Pancreas (tissue), 10 donors: ENCODE measurements at regions not wholly inside any gene's neighbourhood (a gene's known extent, or its start where the extent isn't known, plus 50 kb on each side); places are given as distances from the start of the nearest gene placed in this dataset.

Source experiments
- ATAC-seq, 4 donors: fragments of 200-7000 bp; cut with Tn5 transposase; one replicate each; pipeline versions ENCODE4 v1.8.0 to v1.9.1; 2020; ENCODE audit warnings: mild to moderate bottlenecking in 4 of 4, moderate library complexity in 4 of 4
- DNase-seq, 6 donors: peaks; one replicate each; pipeline ENCODE4 v3.0.0-alpha.2; 2020
- FAIRE-seq: peaks from 2 replicates; lab custom pipeline; 2012; peaks lifted over from hg19 to GRCh38; lab: Jason Lieb, UNC
- H3K27ac ChIP-seq, 4 donors: fragments of 200-600 bp; sonication (generic); 1 replicate in 3 of 4; 2 replicates in 1 of 4; pipeline versions ENCODE4 v1.5.0 to v1.8.0; 2020
- H3K27me3 ChIP-seq, 4 donors: fragments of 200-600 bp; one replicate each; pipeline ENCODE4 v1.8.0; 2021
- H3K36me3 ChIP-seq, 3 donors: fragments of 200-600 bp; sonication (generic) in 1 of 3; one replicate each; pipeline versions ENCODE4 v1.5.0 to v1.8.0; 2020 to 2021
- H3K4me1 ChIP-seq, 3 donors: fragments of 200-600 bp; one replicate each; pipeline ENCODE4 v1.8.0; 2021
- H3K4me3 ChIP-seq, 4 donors: fragments of 200-600 bp; sonication (generic) in 2 of 4; one replicate each; pipeline versions ENCODE4 v1.5.0 to v1.8.0; 2020 to 2021
- H3K9me3 ChIP-seq, 4 donors: fragments of 200-600 bp; one replicate each; pipeline ENCODE4 v1.8.0; 2021
- WGBS, 2 donors: extraction: QIAGEN DNeasy Blood & Tissue Kit; methylation state at CpG; one replicate each; pipeline ENCODE4 v1.1.7; 2013; 5-methylcytosine and 5-hydroxymethylcytosine counted together
- intact Hi-C, 3 donors: fragments of 100-400 bp; cut with DNase I; formaldehyde crosslinking; loops; one replicate each; pipeline versions ENCODE4 v1.11.1 to v1.14.2; 2022
- TF ChIP-seq, protein P1 (sequence below), 4 donors: fragments of 200-600 bp; sonication (generic) in 3 of 4; IDR thresholded peaks; one replicate each; pipeline versions ENCODE4 v1.5.0 to v1.8.0; 2021; ENCODE audit warnings: antibody characterized with exemption in 4 of 4
- donor health status: healthy with polysubstance abuse.
- donor health status: DM: no; HTN: no; CAD: no; lungs with moderate emphysema.
- donor health status: DM: no; HTN: no; CAD: no.
- donor health status: control.
- donor health status: control.
- donor health status: Bipolar disorder and iron deficiency.
- donor health status: DM: yes; HTN: yes; CAD: no.
- donor health status: DM: no; HTN: no; CAD: no.
- donor health status: DM: no; HTN: no; CAD: no.
- donor health status: DM: yes; HTN: yes; CAD: no.

DNA sequence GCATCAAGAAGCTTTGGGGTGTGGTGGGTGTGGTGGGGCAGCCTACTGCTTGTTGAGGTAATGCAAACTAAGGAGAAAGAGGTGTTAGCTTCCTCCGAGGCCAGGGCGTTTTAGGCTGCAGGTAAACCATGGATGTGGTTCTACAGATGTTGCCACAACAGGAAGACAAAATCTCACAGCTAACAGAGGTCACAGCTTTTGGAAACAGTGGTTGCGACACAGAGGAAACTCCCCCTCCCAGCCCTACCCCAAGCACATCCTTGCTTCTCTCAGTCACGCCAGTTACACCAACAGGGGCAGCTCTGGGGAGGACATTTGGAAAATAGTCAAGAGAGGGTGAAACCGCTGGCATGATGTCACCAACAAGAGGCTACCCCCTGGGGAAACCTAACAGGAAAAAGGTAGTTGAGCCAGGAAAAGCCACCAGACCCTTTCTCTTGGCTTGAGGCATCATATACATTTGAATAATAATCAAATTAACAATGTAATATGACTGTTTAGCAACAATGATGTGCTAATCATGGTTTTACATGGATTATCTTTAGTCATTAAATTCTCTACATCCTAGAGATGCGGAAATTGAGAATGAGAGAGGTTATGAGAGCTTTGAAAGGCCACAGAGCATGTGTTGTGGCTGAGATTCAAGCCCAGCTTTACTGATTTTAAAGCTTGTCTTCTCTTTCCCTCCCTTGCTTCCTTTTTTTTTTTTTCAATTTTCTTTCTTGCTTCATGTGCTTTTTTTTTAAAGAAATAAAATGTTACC is 82.2 kb upstream of the IL12B start:
- FAIRE-seq: no peak
- WGBS, 2 donors: 61 to 71% methylated on average over 6 of the region's 6 CpGs
- TF ChIP-seq, protein P1, sequence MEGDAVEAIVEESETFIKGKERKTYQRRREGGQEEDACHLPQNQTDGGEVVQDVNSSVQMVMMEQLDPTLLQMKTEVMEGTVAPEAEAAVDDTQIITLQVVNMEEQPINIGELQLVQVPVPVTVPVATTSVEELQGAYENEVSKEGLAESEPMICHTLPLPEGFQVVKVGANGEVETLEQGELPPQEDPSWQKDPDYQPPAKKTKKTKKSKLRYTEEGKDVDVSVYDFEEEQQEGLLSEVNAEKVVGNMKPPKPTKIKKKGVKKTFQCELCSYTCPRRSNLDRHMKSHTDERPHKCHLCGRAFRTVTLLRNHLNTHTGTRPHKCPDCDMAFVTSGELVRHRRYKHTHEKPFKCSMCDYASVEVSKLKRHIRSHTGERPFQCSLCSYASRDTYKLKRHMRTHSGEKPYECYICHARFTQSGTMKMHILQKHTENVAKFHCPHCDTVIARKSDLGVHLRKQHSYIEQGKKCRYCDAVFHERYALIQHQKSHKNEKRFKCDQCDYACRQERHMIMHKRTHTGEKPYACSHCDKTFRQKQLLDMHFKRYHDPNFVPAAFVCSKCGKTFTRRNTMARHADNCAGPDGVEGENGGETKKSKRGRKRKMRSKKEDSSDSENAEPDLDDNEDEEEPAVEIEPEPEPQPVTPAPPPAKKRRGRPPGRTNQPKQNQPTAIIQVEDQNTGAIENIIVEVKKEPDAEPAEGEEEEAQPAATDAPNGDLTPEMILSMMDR (IDR thresholded peaks at IDR 0.05): no peak
- no peaks in the 10 kb centered on the region for H3K36me3 ChIP-seq
- no peak overlapping the region for H3K4me3 ChIP-seq
- H3K4me1 ChIP-seq: no peaks in the 10 kb centered on the region
- H3K27me3 ChIP-seq: no peaks in the 10 kb centered on the region
- intact Hi-C loops: no loop called here
- no peak overlapping the region for H3K27ac ChIP-seq
- DNase-seq: no peak
- ATAC-seq: peak in 1 of 4 donors; percentile 38
- no peaks in the 10 kb centered on the region for H3K9me3 ChIP-seq

GRCh38 chr5:159414021-159414420 is 83.7 kb upstream of the IL12B start:
- Histone ChIP-seq H3K4me3 (no peak overlapping the region), H3K27me3 (no peaks in the 10 kb centered on the region), H3K4me1 (no peaks in the 10 kb centered on the region), H3K36me3 (no peaks in the 10 kb centered on the region), H3K27ac (no peak overlapping the region), H3K9me3 (no peaks in the 10 kb centered on the region)
- intact Hi-C loops: no loop called here
- 54 to 58% methylated on average over 2 of the region's 2 CpGs for WGBS, 2 donors
- DNase-seq (no peak), FAIRE-seq (no peak), ATAC-seq (no peak)
- TF ChIP-seq, protein P1 (IDR thresholded peaks at IDR 0.05): no peak

DNA sequence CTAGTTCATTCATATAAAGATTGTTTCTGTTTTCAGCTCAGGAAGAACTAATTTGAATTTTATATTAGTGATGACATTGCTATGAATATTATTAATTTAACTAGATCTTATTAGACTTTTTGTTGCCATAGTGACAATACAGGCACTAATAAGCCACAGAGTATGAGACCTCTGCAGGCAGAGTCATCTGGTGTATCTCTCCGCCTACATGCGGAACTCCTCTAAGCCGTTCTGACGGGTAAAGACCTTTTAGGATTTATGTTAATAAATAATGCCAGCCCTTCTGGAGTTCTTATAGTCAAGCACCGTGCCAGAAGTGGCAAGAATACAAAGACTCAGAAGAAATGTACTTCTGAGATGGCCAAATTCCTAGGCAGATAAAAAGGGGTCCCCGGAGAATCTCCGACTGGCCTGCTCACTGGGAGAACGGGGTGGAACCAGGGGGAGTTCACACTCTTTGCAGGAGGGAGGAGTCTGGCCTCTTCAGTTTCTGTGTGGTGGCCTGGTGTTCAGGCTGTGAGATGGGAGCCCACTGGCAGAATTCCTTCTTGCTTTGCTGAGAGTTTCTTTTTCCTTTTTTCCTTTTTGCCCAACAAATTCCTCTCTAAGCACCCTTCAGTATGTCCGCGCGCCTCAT is 85.1 kb upstream of the IL12B start:
- intact Hi-C loops: no loop called here
- no peaks in the 10 kb centered on the region for H3K36me3 ChIP-seq
- TF ChIP-seq, protein P1 (IDR thresholded peaks at IDR 0.05): no peak
- no peaks in the 10 kb centered on the region for H3K27me3 ChIP-seq
- ATAC-seq (no peak), FAIRE-seq (no peak), DNase-seq (no peak)
- no peak overlapping the region for H3K27ac ChIP-seq
- H3K4me1 ChIP-seq: no peaks in the 10 kb centered on the region
- no peaks in the 10 kb centered on the region for H3K9me3 ChIP-seq
- 79 to 80% methylated on average over 11 of the region's 11 CpGs for WGBS, 2 donors
- H3K4me3 ChIP-seq: no peak overlapping the region

GRCh38 chr5:159416438-159416837 is 86.2 kb upstream of the IL12B start:
- H3K27me3 ChIP-seq: no peaks in the 10 kb centered on the region
- intact Hi-C loops: no loop called here
- H3K9me3 ChIP-seq: no peaks in the 10 kb centered on the region
- no peak overlapping the region for H3K4me3 ChIP-seq
- H3K36me3 ChIP-seq: no peaks in the 10 kb centered on the region
- ATAC-seq (no peak), FAIRE-seq (no peak), DNase-seq (no peak)
- no peak overlapping the region for H3K27ac ChIP-seq
- TF ChIP-seq, protein P1 (IDR thresholded peaks at IDR 0.05): no peak
- WGBS, 2 donors: 22 to 32% methylated on average over 6 of the region's 6 CpGs
- no peaks in the 10 kb centered on the region for H3K4me1 ChIP-seq

GRCh38 chr5:159417170-159417569 is 86.9 kb upstream of the IL12B start:
- FAIRE-seq (no peak), ATAC-seq (no peak), DNase-seq (no peak)
- intact Hi-C loops: no loop called here
- H3K36me3 ChIP-seq: no peaks in the 10 kb centered on the region
- H3K9me3 ChIP-seq: no peaks in the 10 kb centered on the region
- WGBS, 2 donors: 82 to 87% methylated on average over 4 of the region's 4 CpGs
- H3K27me3 ChIP-seq: no peaks in the 10 kb centered on the region
- no peak overlapping the region for H3K4me3 ChIP-seq
- no peaks in the 10 kb centered on the region for H3K4me1 ChIP-seq
- H3K27ac ChIP-seq: no peak overlapping the region
- TF ChIP-seq, protein P1 (IDR thresholded peaks at IDR 0.05): no peak
